ENCODE measurements at regions not wholly inside any gene's neighbourhood (a gene's known extent, or its start where the extent isn't known, plus 50 kb on each side); places are given as distances from the start of the nearest gene placed in this dataset.
"Not testable (repeated sequence)": the region's sequence is repeated elsewhere in the genome, so short reads cannot be mapped to it uniquely, and the experiment has no call there.

GRCh38 chr2:230627091-230627490 is 85.6 kb upstream of the CAB39 start:
- not testable (repeated sequence) for TF ChIP-seq CSDC2 (CRISPR knock-in tag; IDR thresholded peaks at IDR 0.05); ARNTL (CRISPR knock-in tag; IDR thresholded peaks at IDR 0.05; ENCODE audit: borderline replicate concordance, low read depth); PATZ1 (CRISPR knock-in tag; IDR thresholded peaks at IDR 0.05; ENCODE audit: borderline replicate concordance); ZNF8 (CRISPR knock-in tag; IDR thresholded peaks at IDR 0.05); ZFP3 (CRISPR knock-in tag; IDR thresholded peaks at IDR 0.05)
- TF ChIP-seq, protein P1, sequence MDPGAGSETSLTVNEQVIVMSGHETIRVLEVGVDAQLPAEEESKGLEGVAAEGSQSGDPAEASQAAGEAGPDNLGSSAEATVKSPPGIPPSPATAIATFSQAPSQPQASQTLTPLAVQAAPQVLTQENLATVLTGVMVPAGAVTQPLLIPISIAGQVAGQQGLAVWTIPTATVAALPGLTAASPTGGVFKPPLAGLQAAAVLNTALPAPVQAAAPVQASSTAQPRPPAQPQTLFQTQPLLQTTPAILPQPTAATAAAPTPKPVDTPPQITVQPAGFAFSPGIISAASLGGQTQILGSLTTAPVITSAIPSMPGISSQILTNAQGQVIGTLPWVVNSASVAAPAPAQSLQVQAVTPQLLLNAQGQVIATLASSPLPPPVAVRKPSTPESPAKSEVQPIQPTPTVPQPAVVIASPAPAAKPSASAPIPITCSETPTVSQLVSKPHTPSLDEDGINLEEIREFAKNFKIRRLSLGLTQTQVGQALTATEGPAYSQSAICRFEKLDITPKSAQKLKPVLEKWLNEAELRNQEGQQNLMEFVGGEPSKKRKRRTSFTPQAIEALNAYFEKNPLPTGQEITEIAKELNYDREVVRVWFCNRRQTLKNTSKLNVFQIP (CRISPR knock-in tag; IDR thresholded peaks at IDR 0.05; ENCODE audit: borderline replicate concordance, low read depth), result not testable (repeated sequence)

Measured in SK-N-SH treated with all-trans-retinoic acid at 6 μM for 48 hours (cell line).